ENCODE measurements at regions not wholly inside any gene's neighbourhood (a gene's known extent, or its start where the extent isn't known, plus 50 kb on each side); places are given as distances from the start of the nearest gene placed in this dataset.

GRCh38 chr16:51085271-51085670 lies 65.8 kb downstream of the SALL1 start:
- Histone ChIP-seq H3K79me2 (ENCODE audit: low read length) (no peaks in the 10 kb centered on the region), H3K9me3 (ENCODE audit: insufficient read depth, low read length) (no peaks in the 10 kb centered on the region), H3K4me2 (ENCODE audit: low read length) (no peak overlapping the region), H3K27me3 (ENCODE audit: low read depth, low read length) (peaks cover 6% of the 10 kb centered on the region; the same call in 1 of the 2 replicates), H3K36me3 (replicated peaks; ENCODE audit: low read depth, low read length) (no peaks in the 10 kb centered on the region), H3K9ac (ENCODE audit: low read length) (no peak overlapping the region), H3K27ac (ENCODE audit: low read length) (no peak overlapping the region), H3K4me1 (ENCODE audit: low read length) (no peaks in the 10 kb centered on the region), H3K4me3 (ENCODE audit: low read length) (no peak overlapping the region), H4K20me1 (ENCODE audit: insufficient read depth, low read length) (no peaks in the 10 kb centered on the region), H2AFZ (ENCODE audit: low read depth, low read length) (no peak overlapping the region)
- TF ChIP-seq CTCF (IDR thresholded peaks at IDR 0.05; ENCODE audit: low read depth, low read length), result no peak
- no peak for TF ChIP-seq EZH2phosphoT487 (IDR thresholded peaks at IDR 0.05; ENCODE audit: low read depth)

- Histone ChIP-seq H3K36me3 (replicated peaks; ENCODE audit: low read depth, low read length) (no peaks in the 10 kb centered on the region), H3K79me2 (ENCODE audit: low read length) (no peaks in the 10 kb centered on the region), H3K4me2 (ENCODE audit: low read length) (no peak overlapping the region), H3K27ac (ENCODE audit: low read length) (no peak overlapping the region), H4K20me1 (ENCODE audit: insufficient read depth, low read length) (no peaks in the 10 kb centered on the region), H3K9me3 (ENCODE audit: insufficient read depth, low read length) (no peaks in the 10 kb centered on the region), H3K4me3 (ENCODE audit: low read length) (no peak overlapping the region), H3K4me1 (ENCODE audit: low read length) (no peaks in the 10 kb centered on the region), H2AFZ (ENCODE audit: low read depth, low read length) (no peak overlapping the region), H3K9ac (ENCODE audit: low read length) (no peak overlapping the region), H3K27me3 (ENCODE audit: low read depth, low read length) (peaks cover 6% of the 10 kb centered on the region; the same call in 1 of the 2 replicates)
- no peak for TF ChIP-seq CTCF (IDR thresholded peaks at IDR 0.05; ENCODE audit: low read depth, low read length)
- TF ChIP-seq EZH2phosphoT487 (IDR thresholded peaks at IDR 0.05; ENCODE audit: low read depth), result no peak
These were observed 66.8 kb downstream of the SALL1 start for GRCh38 chr16:51084074-51084928.

- H3K4me1 ChIP-seq (ENCODE audit: low read length), result no peaks in the 10 kb centered on the region
- no peak overlapping the region for H2AFZ ChIP-seq (ENCODE audit: low read depth, low read length)
- no peak overlapping the region for H3K9ac ChIP-seq (ENCODE audit: low read length)
- H3K36me3 ChIP-seq (replicated peaks; ENCODE audit: low read depth, low read length), result no peaks in the 10 kb centered on the region
- no peak overlapping the region for H3K27ac ChIP-seq (ENCODE audit: low read length)
- no peaks in the 10 kb centered on the region for H3K9me3 ChIP-seq (ENCODE audit: insufficient read depth, low read length)
- H3K79me2 ChIP-seq (ENCODE audit: low read length), result no peaks in the 10 kb centered on the region
- no peak overlapping the region for H3K4me3 ChIP-seq (ENCODE audit: low read length)
- no peaks in the 10 kb centered on the region for H4K20me1 ChIP-seq (ENCODE audit: insufficient read depth, low read length)
- TF ChIP-seq CTCF (IDR thresholded peaks at IDR 0.05; ENCODE audit: low read depth, low read length) (no peak), EZH2phosphoT487 (IDR thresholded peaks at IDR 0.05; ENCODE audit: low read depth) (no peak)
- H3K27me3 ChIP-seq (ENCODE audit: low read depth, low read length), result peaks cover 15% of the 10 kb centered on the region
- H3K4me2 ChIP-seq (ENCODE audit: low read length), result no peak overlapping the region
These were observed 78.5 kb downstream of the SALL1 start for GRCh38 chr16:51072591-51072990.

GRCh38 chr16:51071326-51071725 lies 79.7 kb downstream of the SALL1 start:
- H2AFZ ChIP-seq (ENCODE audit: low read depth, low read length), result no peak overlapping the region
- H3K27ac ChIP-seq (ENCODE audit: low read length), result no peak overlapping the region
- TF ChIP-seq CTCF (IDR thresholded peaks at IDR 0.05; ENCODE audit: low read depth, low read length) (no peak), EZH2phosphoT487 (IDR thresholded peaks at IDR 0.05; ENCODE audit: low read depth) (no peak)
- H3K9me3 ChIP-seq (ENCODE audit: insufficient read depth, low read length), result no peaks in the 10 kb centered on the region
- H4K20me1 ChIP-seq (ENCODE audit: insufficient read depth, low read length), result no peaks in the 10 kb centered on the region
- H3K36me3 ChIP-seq (replicated peaks; ENCODE audit: low read depth, low read length), result no peaks in the 10 kb centered on the region
- H3K4me1 ChIP-seq (ENCODE audit: low read length), result no peaks in the 10 kb centered on the region
- no peak overlapping the region for H3K4me2 ChIP-seq (ENCODE audit: low read length)
- no peak overlapping the region for H3K9ac ChIP-seq (ENCODE audit: low read length)
- H3K27me3 ChIP-seq (ENCODE audit: low read depth, low read length), result peaks cover 15% of the 10 kb centered on the region
- no peaks in the 10 kb centered on the region for H3K79me2 ChIP-seq (ENCODE audit: low read length)
- no peak overlapping the region for H3K4me3 ChIP-seq (ENCODE audit: low read length)
